GM18951 (cell line): ENCODE measurements at regions not wholly inside any gene's neighbourhood (a gene's known extent, or its start where the extent isn't known, plus 50 kb on each side); places are given as distances from the start of the nearest gene placed in this dataset.
"Not testable (repeated sequence)": the region's sequence is repeated elsewhere in the genome, so short reads cannot be mapped to it uniquely, and the experiment has no call there.

ENCODE experiments used
- POLR2A ChIP-seq: IDR thresholded peaks from 4 replicates; pipeline ENCODE4 v1.6.1; 2011; ENCODE audit warnings: mild to moderate bottlenecking; ENCODE audit not compliant: insufficient read length, insufficient read depth; ENCODE audit errors: extremely low read depth
- in situ Hi-C: fragments of 300-500 bp; cut with MboI; formaldehyde crosslinking; loops from one replicate; pipeline ENCODE4 v1.12.0; 2022; ENCODE audit warnings: low sequenced_read_pairs, mixed read lengths, inconsistent platforms; ENCODE audit not compliant: unreplicated experiment

- in situ Hi-C loops: no loop called here
Measured at GRCh38 chr1:194076646-194077045, 890.2 kb upstream of the B3GALT2 start.

GRCh38 chr1:194073833-194074232 is 887.4 kb upstream of the B3GALT2 start:
- in situ Hi-C loops: no loop called here

More at GRCh38 chr1:194076646-194077045, 890.2 kb upstream of the B3GALT2 start:
- TF ChIP-seq POLR2A: no peak

GRCh38 chr1:194071205-194071604 is 884.8 kb upstream of the B3GALT2 start:
- in situ Hi-C loops: no loop called here
- TF ChIP-seq POLR2A: no peak

More at GRCh38 chr1:194073833-194074232, 887.4 kb upstream of the B3GALT2 start:
- TF ChIP-seq POLR2A: no peak

- TF ChIP-seq POLR2A: no peak
- in situ Hi-C loops: no loop called here
Measured at GRCh38 chr1:194069831-194070218, 883.4 kb upstream of the B3GALT2 start.

- in situ Hi-C loops: no loop called here
- no peak for TF ChIP-seq POLR2A
Measured at GRCh38 chr1:194069168-194069830, 882.9 kb upstream of the B3GALT2 start.

GRCh38 chr1:194068446-194069167 is 882.2 kb upstream of the B3GALT2 start:
- TF ChIP-seq POLR2A: no peak
- in situ Hi-C loops: no loop called here

GRCh38 chr1:194067772-194068171 is 881.4 kb upstream of the B3GALT2 start:
- in situ Hi-C loops: no loop called here
- no peak for TF ChIP-seq POLR2A

GRCh38 chr1:194062962-194063361 is 876.5 kb upstream of the B3GALT2 start:
- in situ Hi-C loops: no loop called here
- TF ChIP-seq POLR2A: no peak

GRCh38 chr1:194062526-194062925 is 876.1 kb upstream of the B3GALT2 start:
- in situ Hi-C loops: no loop called here
- no peak for TF ChIP-seq POLR2A

- TF ChIP-seq POLR2A: no peak
- in situ Hi-C loops: no loop called here
Measured at GRCh38 chr1:194060481-194060880, 874.1 kb upstream of the B3GALT2 start.

- in situ Hi-C loops: not testable (repeated sequence)
Measured at GRCh38 chr1:194058268-194058667, 871.9 kb upstream of the B3GALT2 start.

- in situ Hi-C loops: no loop called here
- TF ChIP-seq POLR2A: no peak
Measured at GRCh38 chr1:194056169-194056568, 869.8 kb upstream of the B3GALT2 start.

- TF ChIP-seq POLR2A: no peak
- in situ Hi-C loops: no loop called here
Measured at GRCh38 chr1:194055536-194055935, 869.1 kb upstream of the B3GALT2 start.

GRCh38 chr1:194052514-194053338 is 866.3 kb upstream of the B3GALT2 start:
- in situ Hi-C loops: no loop called here
- no peak for TF ChIP-seq POLR2A

GRCh38 chr1:194047921-194048320 is 861.5 kb upstream of the B3GALT2 start:
- no peak for TF ChIP-seq POLR2A
- in situ Hi-C loops: no loop called here
